Gastrocnemius medialis (tissue), 4 donors: ENCODE measurements at regions not wholly inside any gene's neighbourhood (a gene's known extent, or its start where the extent isn't known, plus 50 kb on each side); places are given as distances from the start of the nearest gene placed in this dataset.

ENCODE experiments used
- ATAC-seq, 2 donors: fragments of 150-250 bp; one replicate each; pipeline ENCODE4 v1.9.1; 2016
- DNase-seq, 2 donors: peaks; one replicate each; pipeline ENCODE4 v3.0.0-alpha.2; 2019
- H3K27ac ChIP-seq, 4 donors: fragments of 200-600 bp; sonication (generic); 1 replicate in 1 of 4; 2 replicates in 3 of 4; pipeline ENCODE4 v1.5.1; 2016 to 2018; ENCODE audit warnings: mild to moderate bottlenecking in 2 of 4, moderate library complexity in 1 of 4
- H3K27me3 ChIP-seq, 3 donors: fragments of 200-600 bp; sonication (generic) in 2 of 3; 1 replicate in 1 of 3; 2 replicates in 2 of 3; pipeline versions ENCODE4 v1.5.1 to v1.6.0; 2016 to 2019; ENCODE audit warnings: mild to moderate bottlenecking in 1 of 3, moderate library complexity in 1 of 3
- H3K36me3 ChIP-seq, 2 donors: fragments of 200-600 bp; sonication (generic) in 1 of 2; one replicate each; pipeline ENCODE4 v1.5.1; 2017 to 2018
- H3K4me1 ChIP-seq, 2 donors: fragments of 200-600 bp; sonication (generic) in 1 of 2; one replicate each; pipeline ENCODE4 v1.5.1; 2016 to 2017; ENCODE audit warnings: mild to moderate bottlenecking in 2 of 2
- H3K4me3 ChIP-seq, 4 donors: fragments of 200-600 bp; sonication (generic) in 3 of 4; 1 replicate in 1 of 4; 2 replicates in 3 of 4; pipeline ENCODE4 v1.5.1; 2016 to 2019; ENCODE audit warnings: mild to moderate bottlenecking in 2 of 4
- H3K9me3 ChIP-seq, 3 donors: fragments of 200-600 bp; sonication (generic) in 2 of 3; 1 replicate in 1 of 3; 2 replicates in 2 of 3; pipeline ENCODE4 v1.5.1; 2016 to 2019
- CTCF ChIP-seq, 5 experiments: fragments of 450-650 bp in 3 of 5; fragments of 200-600 bp in 2 of 5; sonication (generic) in 2 of 5; IDR thresholded peaks in 4 of 5; conservative IDR thresholded peaks in 1 of 5; 1 replicate in 4 of 5; 2 replicates in 1 of 5; pipeline ENCODE4 v1.5.1; 2016 to 2019; ENCODE audit warnings: antibody characterized with exemption in 5 of 5, mild to moderate bottlenecking in 3 of 5, moderate library complexity in 3 of 5
- POLR2A ChIP-seq, 2 donors: fragments of 450-650 bp; IDR thresholded peaks; one replicate each; pipeline ENCODE4 v1.6.1; 2017; ENCODE audit warnings: antibody characterized with exemption in 2 of 2, mild to moderate bottlenecking in 2 of 2, moderate library complexity in 2 of 2
- in situ Hi-C, 4 donors: fragments of 200-750 bp; cut with MboI; loops; one replicate each; pipeline versions ENCODE4 v1.15.0 to v1.8.0; 2017; ENCODE audit warnings: low sequenced_read_pairs in 4 of 4
- intact Hi-C: fragments of 100-400 bp; cut with DNase I; formaldehyde crosslinking; loops from one replicate; pipeline ENCODE4 v1.15.1; 2023; ENCODE audit warnings: low total_unique reads

GRCh38 chr14:26338231-26338630, 259.6 kb downstream of the NOVA1 start:
- ATAC-seq = no peak
- intact Hi-C loops = no loop called here
- DNase-seq = no peak

GRCh38 chr14:26334288-26334687, 263.5 kb downstream of the NOVA1 start:
- no peak overlapping the region for H3K27ac ChIP-seq

More at GRCh38 chr14:26338231-26338630, 259.6 kb downstream of the NOVA1 start:
- Histone ChIP-seq H3K4me1 (no peaks in the 10 kb centered on the region), H3K36me3 (no peaks in the 10 kb centered on the region), H3K27ac (no peak overlapping the region), H3K4me3 (no peak overlapping the region), H3K9me3 (no peaks in the 10 kb centered on the region), H3K27me3 (no peaks in the 10 kb centered on the region)
- in situ Hi-C loops = no loop called here
- TF ChIP-seq CTCF (IDR thresholded peaks at IDR 0.05 in 4 of 5, conservative IDR thresholded peaks at IDR 0.05 in 1 of 5) = no peak
- no peak for TF ChIP-seq POLR2A (IDR thresholded peaks at IDR 0.05)

GRCh38 chr14:26332966-26333365, 264.9 kb downstream of the NOVA1 start:
- Histone ChIP-seq H3K4me3 (no peak overlapping the region), H3K9me3 (no peaks in the 10 kb centered on the region), H3K36me3 (no peaks in the 10 kb centered on the region), H3K27me3 (no peaks in the 10 kb centered on the region), H3K4me1 (no peaks in the 10 kb centered on the region), H3K27ac (no peak overlapping the region)
- in situ Hi-C loops = no loop called here
- DNase-seq (peak; percentile 7 to 16), ATAC-seq (no peak)
- TF ChIP-seq CTCF (IDR thresholded peaks at IDR 0.05 in 4 of 5, conservative IDR thresholded peaks at IDR 0.05 in 1 of 5) (no peak), POLR2A (IDR thresholded peaks at IDR 0.05) (no peak)
- intact Hi-C loops = no loop called here

More at GRCh38 chr14:26334288-26334687, 263.5 kb downstream of the NOVA1 start:
- no peaks in the 10 kb centered on the region for H3K9me3 ChIP-seq
- no peak for DNase-seq
- H3K27me3 ChIP-seq = no peaks in the 10 kb centered on the region
- no peaks in the 10 kb centered on the region for H3K36me3 ChIP-seq
- no peak overlapping the region for H3K4me3 ChIP-seq
- in situ Hi-C loops (no loop called here), intact Hi-C loops (no loop called here)
- TF ChIP-seq POLR2A (IDR thresholded peaks at IDR 0.05) (no peak), CTCF (IDR thresholded peaks at IDR 0.05 in 4 of 5, conservative IDR thresholded peaks at IDR 0.05 in 1 of 5) (no peak)
- H3K4me1 ChIP-seq = no peaks in the 10 kb centered on the region
- no peak for ATAC-seq

GRCh38 chr14:26330982-26331381, 266.9 kb downstream of the NOVA1 start:
- Histone ChIP-seq H3K36me3 (no peaks in the 10 kb centered on the region), H3K4me3 (no peak overlapping the region), H3K27ac (no peak overlapping the region), H3K4me1 (no peaks in the 10 kb centered on the region), H3K9me3 (no peaks in the 10 kb centered on the region), H3K27me3 (no peaks in the 10 kb centered on the region)
- DNase-seq (no peak), ATAC-seq (no peak)
- TF ChIP-seq CTCF (IDR thresholded peaks at IDR 0.05 in 4 of 5, conservative IDR thresholded peaks at IDR 0.05 in 1 of 5) (no peak), POLR2A (IDR thresholded peaks at IDR 0.05) (no peak)
- intact Hi-C loops = no loop called here
- in situ Hi-C loops = no loop called here

GRCh38 chr14:26328791-26329190, 269.0 kb downstream of the NOVA1 start:
- no peak for DNase-seq
- no peaks in the 10 kb centered on the region for H3K9me3 ChIP-seq

More at GRCh38 chr14:26328791-26329190, 269.0 kb downstream of the NOVA1 start:
- intact Hi-C loops = no loop called here
- H3K36me3 ChIP-seq = no peaks in the 10 kb centered on the region
- no peaks in the 10 kb centered on the region for H3K4me1 ChIP-seq
- TF ChIP-seq POLR2A (IDR thresholded peaks at IDR 0.05) (no peak), CTCF (IDR thresholded peaks at IDR 0.05 in 4 of 5, conservative IDR thresholded peaks at IDR 0.05 in 1 of 5) (no peak)
- no peak overlapping the region for H3K27ac ChIP-seq
- ATAC-seq = no peak
- H3K4me3 ChIP-seq = no peak overlapping the region
- in situ Hi-C loops = no loop called here
- no peaks in the 10 kb centered on the region for H3K27me3 ChIP-seq
